Liver (tissue), 8 donors: ENCODE measurements at regions not wholly inside any gene's neighbourhood (a gene's known extent, or its start where the extent isn't known, plus 50 kb on each side); places are given as distances from the start of the nearest gene placed in this dataset.

Source experiments
- DNase-seq: peaks from one replicate; pipeline ENCODE4 v3.0.0-alpha.2; 2017; ENCODE audit warnings: low spot score
- H3K27ac ChIP-seq, 2 donors: one replicate each; pipeline ENCODE4 v1.7.0; 2013; ENCODE audit warnings: inconsistent platforms in 2 of 2, low read length in 2 of 2, control low read depth in 1 of 2, low read depth in 1 of 2, mild to moderate bottlenecking in 1 of 2
- H3K27me3 ChIP-seq, 4 donors: one replicate each; pipeline versions ENCODE4 v1.6.1 to v1.7.0; 2013; ENCODE audit warnings: low read length in 3 of 4, inconsistent platforms in 1 of 4, mild to moderate bottlenecking in 1 of 4, moderate library complexity in 1 of 4; ENCODE audit not compliant: control insufficient read depth in 4 of 4, insufficient read depth in 4 of 4
- H3K36me3 ChIP-seq, 4 donors: one replicate each; pipeline versions ENCODE4 v1.6.1 to v1.7.0; 2013; ENCODE audit warnings: low read length in 3 of 4, mild to moderate bottlenecking in 3 of 4, low read depth in 1 of 4, moderate library complexity in 1 of 4; ENCODE audit not compliant: control insufficient read depth in 4 of 4, insufficient read depth in 3 of 4
- H3K4me1 ChIP-seq, 4 donors: one replicate each; pipeline versions ENCODE4 v1.6.1 to v1.7.0; 2013; ENCODE audit warnings: low read length in 3 of 4, mild to moderate bottlenecking in 3 of 4, moderate library complexity in 1 of 4; ENCODE audit not compliant: control insufficient read depth in 4 of 4, insufficient read depth in 4 of 4
- H3K4me3 ChIP-seq, 3 donors: one replicate each; pipeline versions ENCODE4 v1.6.1 to v1.7.0; 2013; ENCODE audit warnings: low read length in 3 of 3, control low read depth in 1 of 3, low read depth in 1 of 3, mild to moderate bottlenecking in 1 of 3
- H3K9ac ChIP-seq, 2 donors: one replicate each; pipeline ENCODE4 v1.7.0; 2013; ENCODE audit warnings: low read length in 2 of 2, mild to moderate bottlenecking in 2 of 2, moderate library complexity in 2 of 2, control low read depth in 1 of 2, low read depth in 1 of 2
- H3K9me3 ChIP-seq, 4 donors: one replicate each; pipeline versions ENCODE4 v1.6.1 to v1.7.0; 2013; ENCODE audit warnings: low read length in 3 of 4; ENCODE audit not compliant: control insufficient read depth in 4 of 4
- ATF3 ChIP-seq: IDR thresholded peaks from 2 replicates; pipeline ENCODE4 v1.6.1; 2016; ENCODE audit warnings: antibody characterized with exemption
- CTCF ChIP-seq: fragments of 150-350 bp; IDR thresholded peaks from 2 replicates; pipeline ENCODE4 v1.5.1; 2017; ENCODE audit warnings: improper control_type of control experiment, low read depth, low read length; ENCODE audit not compliant: missing input control
- EGR1 ChIP-seq, 2 donors: IDR thresholded peaks; 2 replicates each; pipeline ENCODE4 v1.6.1; 2016 to 2018; ENCODE audit warnings: antibody characterized with exemption in 2 of 2, low read depth in 2 of 2
- FOXA1 ChIP-seq: IDR thresholded peaks from 2 replicates; pipeline ENCODE4 v1.6.1; 2016; ENCODE audit warnings: antibody characterized with exemption
- HNF4A ChIP-seq, 2 donors: conservative IDR thresholded peaks; 2 replicates each; pipeline ENCODE4 v1.6.1; 2016; ENCODE audit warnings: antibody characterized with exemption in 2 of 2, mild to moderate bottlenecking in 2 of 2
- HNF4G ChIP-seq: IDR thresholded peaks from 2 replicates; pipeline ENCODE4 v1.6.1; 2016; ENCODE audit warnings: antibody characterized with exemption
- MAX ChIP-seq: IDR thresholded peaks from 2 replicates; pipeline ENCODE4 v1.6.1; 2016; ENCODE audit warnings: antibody characterized with exemption
- NR2F2 ChIP-seq: IDR thresholded peaks from 2 replicates; pipeline ENCODE4 v1.6.1; 2016; ENCODE audit warnings: antibody characterized with exemption
- RAD21 ChIP-seq, 2 donors: IDR thresholded peaks; 2 replicates each; pipeline ENCODE4 v1.6.1; 2016; ENCODE audit warnings: antibody characterized with exemption in 2 of 2, mild to moderate bottlenecking in 2 of 2
- REST ChIP-seq: IDR thresholded peaks from 2 replicates; pipeline ENCODE4 v1.6.1; 2016; ENCODE audit warnings: antibody characterized with exemption, mild to moderate bottlenecking
- RXRA ChIP-seq, 2 donors: IDR thresholded peaks; 2 replicates each; pipeline ENCODE4 v1.6.1; 2017 to 2018; ENCODE audit warnings: antibody characterized with exemption in 2 of 2, mild to moderate bottlenecking in 1 of 2
- TAF1 ChIP-seq: conservative IDR thresholded peaks from 2 replicates; pipeline ENCODE4 v1.6.1; 2016; ENCODE audit warnings: antibody characterized with exemption, mild to moderate bottlenecking
- YY1 ChIP-seq: IDR thresholded peaks from 2 replicates; pipeline ENCODE4 v1.6.1; 2016; ENCODE audit warnings: antibody characterized with exemption, mild to moderate bottlenecking
- ZBTB33 ChIP-seq: IDR thresholded peaks from 2 replicates; pipeline ENCODE4 v1.6.1; 2016; ENCODE audit warnings: antibody characterized with exemption
- WGBS: extraction: QIAGEN DNeasy Blood & Tissue Kit; methylation state at CpG from one replicate; pipeline ENCODE4 v1.1.7; 2013; 5-methylcytosine and 5-hydroxymethylcytosine counted together
- donor health status: healthy.
- donor health status: healthy.
- donor health status: healthy.
- donor health status: healthy.
- donor health status: healthy.

GRCh38 chr16:77584205-77584859 lies 138.0 kb upstream of the NUDT7 start:
- DNase-seq = no peak
- Histone ChIP-seq H3K9ac (no peak overlapping the region), H3K27ac (no peak overlapping the region), H3K4me3 (no peak overlapping the region), H3K4me1 (no peaks in the 10 kb centered on the region), H3K9me3 (no peaks in the 10 kb centered on the region), H3K27me3 (peaks cover 0 to 8% (median 0%) of the 10 kb centered on the region in 4 donors), H3K36me3 (no peaks in the 10 kb centered on the region)
- 34% methylated on average over 7 of the region's 7 CpGs for WGBS
- TF ChIP-seq RAD21 (IDR thresholded peaks at IDR 0.05) = peak; percentile 93 to 94
- no peak for TF ChIP-seq ATF3
- TF ChIP-seq CTCF = peak; percentile 92
- TF ChIP-seq TAF1 = no peak
- no peak for TF ChIP-seq HNF4G
- no peak for TF ChIP-seq EGR1 (IDR thresholded peaks at IDR 0.05; ENCODE audit: low read depth in 2 of 2)
- no peak for TF ChIP-seq MAX
- no peak for TF ChIP-seq ZBTB33
- TF ChIP-seq REST = no peak
- TF ChIP-seq HNF4A (conservative IDR thresholded peaks at IDR 0.05) = no peak
- no peak for TF ChIP-seq FOXA1
- TF ChIP-seq YY1 = no peak

- WGBS = 64% methylated on average over 16 of the region's 16 CpGs
- Histone ChIP-seq H3K9me3 (no peaks in the 10 kb centered on the region), H3K36me3 (no peaks in the 10 kb centered on the region), H3K9ac (no peak overlapping the region), H3K27me3 (peaks cover 0 to 8% (median 0%) of the 10 kb centered on the region in 4 donors), H3K4me1 (no peaks in the 10 kb centered on the region), H3K4me3 (no peak overlapping the region), H3K27ac (no peak overlapping the region)
- TF ChIP-seq CTCF (no peak), FOXA1 (no peak), RXRA (IDR thresholded peaks at IDR 0.05) (no peak), NR2F2 (peak; percentile 30)
- DNase-seq = no peak
Observed at GRCh38 chr16:77585379-77586251, 136.7 kb upstream of the NUDT7 start.
